ENCODE measurements at regions not wholly inside any gene's neighbourhood (a gene's known extent, or its start where the extent isn't known, plus 50 kb on each side); places are given as distances from the start of the nearest gene placed in this dataset.
"Not testable (repeated sequence)": the region's sequence is repeated elsewhere in the genome, so short reads cannot be mapped to it uniquely, and the experiment has no call there.

- no peak for DNase-seq
Measured at GRCh38 chr7:53596230-53596629, 560.8 kb downstream of the POM121L12 start.

- no peak for DNase-seq
Measured at GRCh38 chr7:53600296-53600695, 564.9 kb downstream of the POM121L12 start.

GRCh38 chr7:53602817-53603418 lies 567.5 kb downstream of the POM121L12 start:
- DNase-seq: no peak

GRCh38 chr7:53603461-53603860 lies 568.0 kb downstream of the POM121L12 start:
- no peak for DNase-seq

- DNase-seq: no peak
Measured at GRCh38 chr7:53604201-53604600, 568.8 kb downstream of the POM121L12 start.

- DNase-seq: no peak
Measured at GRCh38 chr7:53607961-53608360, 572.5 kb downstream of the POM121L12 start.

GRCh38 chr7:53609185-53609584 lies 573.8 kb downstream of the POM121L12 start:
- no peak for DNase-seq

GRCh38 chr7:53611043-53611442 lies 575.6 kb downstream of the POM121L12 start:
- DNase-seq: no peak

GRCh38 chr7:53624356-53624755 lies 588.9 kb downstream of the POM121L12 start:
- no peak for DNase-seq

GRCh38 chr7:53628775-53629174 lies 593.3 kb downstream of the POM121L12 start:
- no peak for DNase-seq

GRCh38 chr7:53635251-53635650 lies 599.8 kb downstream of the POM121L12 start:
- not testable (repeated sequence) for DNase-seq

GRCh38 chr7:53638517-53638916 lies 603.1 kb downstream of the POM121L12 start:
- no peak for DNase-seq

GRCh38 chr7:53641091-53641490 lies 605.7 kb downstream of the POM121L12 start:
- no peak for DNase-seq

GRCh38 chr7:53642361-53642760 lies 606.9 kb downstream of the POM121L12 start:
- no peak for DNase-seq

GRCh38 chr7:53642866-53643265 lies 607.4 kb downstream of the POM121L12 start:
- DNase-seq: no peak

GRCh38 chr7:53656881-53657280 lies 621.4 kb downstream of the POM121L12 start:
- DNase-seq: no peak

- DNase-seq: no peak
Measured at GRCh38 chr7:53657586-53657985, 622.2 kb downstream of the POM121L12 start.

GRCh38 chr7:53658951-53659350 lies 623.5 kb downstream of the POM121L12 start:
- DNase-seq: no peak

GRCh38 chr7:53661645-53662217 lies 626.3 kb downstream of the POM121L12 start:
- DNase-seq: no peak

GRCh38 chr7:53672681-53673080 lies 637.2 kb downstream of the POM121L12 start:
- no peak for DNase-seq

GRCh38 chr7:53675835-53676234 lies 640.4 kb downstream of the POM121L12 start:
- DNase-seq: no peak

GRCh38 chr7:53684693-53685092 lies 649.3 kb downstream of the POM121L12 start:
- DNase-seq: no peak

GRCh38 chr7:53690411-53690810 lies 655.0 kb downstream of the POM121L12 start:
- no peak for DNase-seq

GRCh38 chr7:53697913-53698312 lies 662.5 kb downstream of the POM121L12 start:
- DNase-seq: no peak

- no peak for DNase-seq
Measured at GRCh38 chr7:53699215-53699837, 663.9 kb downstream of the POM121L12 start.

Data from right forelimb (tissue), 1 donor.